Skeletal muscle tissue (tissue), 3 donors: ENCODE measurements at regions not wholly inside any gene's neighbourhood (a gene's known extent, or its start where the extent isn't known, plus 50 kb on each side); places are given as distances from the start of the nearest gene placed in this dataset.
"Not testable (repeated sequence)": the region's sequence is repeated elsewhere in the genome, so short reads cannot be mapped to it uniquely, and the experiment has no call there.

ENCODE experiments used
- H3K27ac ChIP-seq: one replicate; pipeline ENCODE4 v1.7.0; 2013; ENCODE audit warnings: mild to moderate bottlenecking, low read depth, low read length, inconsistent platforms
- H3K27me3 ChIP-seq, 3 donors: one replicate each; pipeline ENCODE4 v1.7.0; 2013; ENCODE audit warnings: low read length in 3 of 3; ENCODE audit not compliant: control insufficient read depth in 3 of 3, insufficient read depth in 3 of 3
- H3K36me3 ChIP-seq, 3 donors: one replicate each; pipeline ENCODE4 v1.7.0; 2013; ENCODE audit warnings: low read length in 3 of 3; ENCODE audit not compliant: control insufficient read depth in 3 of 3, insufficient read depth in 3 of 3
- H3K4me1 ChIP-seq, 3 donors: one replicate each; pipeline ENCODE4 v1.7.0; 2013; ENCODE audit warnings: low read length in 3 of 3, mild to moderate bottlenecking in 3 of 3; ENCODE audit not compliant: control insufficient read depth in 3 of 3, insufficient read depth in 3 of 3
- H3K4me3 ChIP-seq, 3 donors: one replicate each; pipeline ENCODE4 v1.7.0; 2013; ENCODE audit warnings: low read length in 3 of 3
- H3K9ac ChIP-seq, 3 donors: one replicate each; pipeline ENCODE4 v1.7.0; 2013; ENCODE audit warnings: low read length in 3 of 3, mild to moderate bottlenecking in 3 of 3, moderate library complexity in 2 of 3, low read depth in 1 of 3
- H3K9me3 ChIP-seq, 3 donors: one replicate each; pipeline ENCODE4 v1.7.0; 2013; ENCODE audit warnings: low read length in 3 of 3; ENCODE audit not compliant: control insufficient read depth in 3 of 3
- donor health status: Osteomylitis.

- Histone ChIP-seq H3K4me3 (no peak overlapping the region), H3K9ac (no peak overlapping the region), H3K36me3 (no peaks in the 10 kb centered on the region), H3K27me3 (no peaks in the 10 kb centered on the region), H3K27ac (no peak overlapping the region), H3K9me3 (no peaks in the 10 kb centered on the region), H3K4me1 (no peaks in the 10 kb centered on the region)
Measured at GRCh38 chr2:16069663-16069932, 129.2 kb downstream of the MYCN start.

GRCh38 chr2:16068552-16068940 is 128.2 kb downstream of the MYCN start:
- H3K4me3 ChIP-seq: no peak overlapping the region
- no peaks in the 10 kb centered on the region for H3K4me1 ChIP-seq
- H3K27ac ChIP-seq: no peak overlapping the region
- H3K36me3 ChIP-seq: no peaks in the 10 kb centered on the region
- H3K9ac ChIP-seq: no peak overlapping the region
- H3K27me3 ChIP-seq: no peaks in the 10 kb centered on the region
- H3K9me3 ChIP-seq: no peaks in the 10 kb centered on the region

DNA sequence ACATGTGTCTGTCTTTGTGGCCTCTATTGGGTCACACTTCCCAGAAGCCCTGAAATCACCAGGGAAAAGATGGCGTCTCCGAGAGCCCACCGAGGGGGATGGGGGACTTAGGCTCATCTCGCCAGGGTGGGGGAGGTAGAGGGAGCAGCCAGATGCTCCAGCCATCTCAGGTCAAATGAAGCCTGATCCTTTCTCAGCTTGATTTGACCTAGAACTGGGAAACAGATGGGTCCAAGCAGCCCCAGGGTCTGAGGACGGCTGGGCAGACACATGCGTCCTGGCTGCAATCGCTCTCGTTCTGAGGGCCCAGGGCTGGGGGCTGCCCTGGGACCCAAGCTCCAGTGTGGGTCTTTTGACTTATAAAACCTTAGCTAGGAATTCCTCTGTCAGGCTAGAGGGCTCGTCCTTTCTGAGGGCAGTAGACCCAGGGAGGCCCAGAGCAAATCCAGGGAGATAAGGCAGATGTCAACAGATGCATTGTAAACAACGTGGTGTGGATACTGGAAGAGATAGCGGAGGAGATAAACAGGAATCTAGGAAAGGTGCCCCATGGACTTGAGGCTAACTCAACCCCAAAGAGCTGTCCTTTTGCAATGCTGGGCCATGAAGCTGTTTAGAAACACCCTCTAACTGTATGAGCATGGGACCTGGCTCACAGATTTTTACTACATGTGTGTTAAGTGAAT is 127.7 kb downstream of the MYCN start:
- Histone ChIP-seq H3K4me1 (no peaks in the 10 kb centered on the region), H3K9ac (no peak overlapping the region), H3K36me3 (no peaks in the 10 kb centered on the region), H3K9me3 (no peaks in the 10 kb centered on the region), H3K4me3 (no peak overlapping the region), H3K27me3 (no peaks in the 10 kb centered on the region), H3K27ac (no peak overlapping the region)

DNA sequence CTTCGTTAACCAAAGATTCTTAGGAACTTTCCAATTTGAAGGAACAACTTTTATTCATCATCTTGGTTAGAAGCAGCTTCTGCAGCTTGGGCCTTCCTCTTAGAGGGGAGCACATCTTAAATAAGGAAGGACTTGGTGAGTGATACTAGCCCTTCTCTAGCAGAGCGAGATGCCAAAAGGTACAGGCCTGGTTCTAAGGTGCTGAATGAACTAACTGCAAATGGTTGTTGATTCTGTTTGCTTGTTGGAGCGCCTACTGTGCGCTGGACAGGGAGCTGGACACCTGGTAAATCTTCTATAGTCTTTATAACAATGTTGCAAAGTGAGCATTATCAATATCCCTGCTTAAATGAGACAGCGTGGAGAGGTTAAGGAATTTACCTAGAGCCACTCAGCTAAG is 127.1 kb downstream of the MYCN start:
- Histone ChIP-seq H3K9ac (no peak overlapping the region), H3K9me3 (peaks cover 0 to 2% (median 0%) of the 10 kb centered on the region in 3 donors), H3K27ac (no peak overlapping the region), H3K4me1 (no peaks in the 10 kb centered on the region), H3K36me3 (no peaks in the 10 kb centered on the region), H3K27me3 (no peaks in the 10 kb centered on the region), H3K4me3 (no peak overlapping the region)

DNA sequence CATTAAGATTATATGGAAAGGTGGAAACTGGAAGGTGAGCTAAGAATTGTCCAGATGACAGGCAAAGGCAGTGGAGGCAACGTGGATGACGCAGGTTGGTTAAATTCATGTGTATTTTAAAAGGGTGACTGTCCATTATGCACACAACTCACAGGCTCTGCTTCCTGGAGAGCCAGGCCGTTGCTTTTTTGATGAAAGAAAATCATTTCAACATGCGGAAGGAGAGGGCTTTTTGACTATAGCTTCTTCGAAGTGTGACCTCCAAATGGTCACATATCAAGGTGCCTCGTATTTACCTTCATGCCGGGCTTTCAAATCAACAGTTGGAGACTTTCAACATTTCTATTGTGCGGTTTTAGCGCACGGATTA is 126.7 kb downstream of the MYCN start:
- H3K4me1 ChIP-seq: no peaks in the 10 kb centered on the region
- H3K9me3 ChIP-seq: peaks cover 0 to 2% (median 0%) of the 10 kb centered on the region in 3 donors
- H3K27ac ChIP-seq: no peak overlapping the region
- H3K27me3 ChIP-seq: no peaks in the 10 kb centered on the region
- H3K9ac ChIP-seq: no peak overlapping the region
- no peaks in the 10 kb centered on the region for H3K36me3 ChIP-seq
- H3K4me3 ChIP-seq: no peak overlapping the region

- H3K9ac ChIP-seq: no peak overlapping the region
- H3K27me3 ChIP-seq: no peaks in the 10 kb centered on the region
- no peaks in the 10 kb centered on the region for H3K4me1 ChIP-seq
- no peak overlapping the region for H3K4me3 ChIP-seq
- H3K9me3 ChIP-seq: peaks cover 0 to 2% (median 0%) of the 10 kb centered on the region in 3 donors
- no peaks in the 10 kb centered on the region for H3K36me3 ChIP-seq
- no peak overlapping the region for H3K27ac ChIP-seq
Measured at GRCh38 chr2:16066261-16067036, 126.1 kb downstream of the MYCN start.

GRCh38 chr2:16065272-16066069 is 125.1 kb downstream of the MYCN start:
- not testable (repeated sequence) for H3K9ac ChIP-seq, H3K4me3 ChIP-seq, H3K27me3 ChIP-seq, H3K9me3 ChIP-seq, H3K36me3 ChIP-seq, H3K4me1 ChIP-seq, H3K27ac ChIP-seq

DNA sequence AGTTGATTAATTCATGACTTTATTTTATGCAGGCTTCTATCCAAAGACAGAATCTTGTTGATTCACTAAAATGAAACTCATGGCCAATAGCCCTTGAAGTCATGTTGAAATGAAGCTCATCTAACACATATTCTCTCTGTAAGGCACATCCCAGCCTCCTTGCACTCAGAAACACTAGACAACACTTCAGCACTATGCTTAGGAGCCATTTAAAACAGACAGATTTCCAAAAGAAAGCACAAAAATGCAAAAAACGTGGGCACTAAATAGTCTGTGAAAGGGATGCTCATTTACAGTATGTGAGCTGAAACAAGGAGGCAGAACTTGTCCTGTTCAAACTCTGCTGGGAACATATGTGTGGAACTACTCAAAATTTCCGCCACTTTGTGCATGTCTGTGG is 124.4 kb downstream of the MYCN start:
- peaks cover 0 to 2% (median 0%) of the 10 kb centered on the region in 3 donors for H3K9me3 ChIP-seq
- H3K4me3 ChIP-seq: no peak overlapping the region
- no peaks in the 10 kb centered on the region for H3K27me3 ChIP-seq
- H3K4me1 ChIP-seq: no peaks in the 10 kb centered on the region
- H3K27ac ChIP-seq: no peak overlapping the region
- no peak overlapping the region for H3K9ac ChIP-seq
- no peaks in the 10 kb centered on the region for H3K36me3 ChIP-seq

GRCh38 chr2:16063955-16064633 is 123.7 kb downstream of the MYCN start:
- Histone ChIP-seq H3K9ac (no peak overlapping the region), H3K4me3 (no peak overlapping the region), H3K36me3 (no peaks in the 10 kb centered on the region), H3K27ac (no peak overlapping the region), H3K4me1 (no peaks in the 10 kb centered on the region), H3K9me3 (peaks cover 0 to 2% (median 0%) of the 10 kb centered on the region in 3 donors), H3K27me3 (no peaks in the 10 kb centered on the region)
